Adrenal gland (tissue), 5 donors: ENCODE measurements at regions not wholly inside any gene's neighbourhood (a gene's known extent, or its start where the extent isn't known, plus 50 kb on each side); places are given as distances from the start of the nearest gene placed in this dataset.

Experiments used
- POLR2A ChIP-seq, 2 donors: fragments of 450-650 bp; IDR thresholded peaks; one replicate each; pipeline ENCODE4 v1.6.1; 2017; ENCODE audit warnings: antibody characterized with exemption in 2 of 2, mild to moderate bottlenecking in 2 of 2, moderate library complexity in 1 of 2
- TF ChIP-seq, protein P1 (sequence below), 6 experiments: fragments of 450-650 bp in 4 of 6; fragments of 200-600 bp in 2 of 6; sonication (generic) in 1 of 6; IDR thresholded peaks; 1 replicate in 5 of 6; 2 replicates in 1 of 6; pipeline versions ENCODE4 v1.5.1 to v1.8.0; 2016 to 2021; ENCODE audit warnings: antibody characterized with exemption in 6 of 6, mild to moderate bottlenecking in 2 of 6, moderate library complexity in 1 of 6
- donor health status: DM: no; HTN: no; CAD: no.

DNA sequence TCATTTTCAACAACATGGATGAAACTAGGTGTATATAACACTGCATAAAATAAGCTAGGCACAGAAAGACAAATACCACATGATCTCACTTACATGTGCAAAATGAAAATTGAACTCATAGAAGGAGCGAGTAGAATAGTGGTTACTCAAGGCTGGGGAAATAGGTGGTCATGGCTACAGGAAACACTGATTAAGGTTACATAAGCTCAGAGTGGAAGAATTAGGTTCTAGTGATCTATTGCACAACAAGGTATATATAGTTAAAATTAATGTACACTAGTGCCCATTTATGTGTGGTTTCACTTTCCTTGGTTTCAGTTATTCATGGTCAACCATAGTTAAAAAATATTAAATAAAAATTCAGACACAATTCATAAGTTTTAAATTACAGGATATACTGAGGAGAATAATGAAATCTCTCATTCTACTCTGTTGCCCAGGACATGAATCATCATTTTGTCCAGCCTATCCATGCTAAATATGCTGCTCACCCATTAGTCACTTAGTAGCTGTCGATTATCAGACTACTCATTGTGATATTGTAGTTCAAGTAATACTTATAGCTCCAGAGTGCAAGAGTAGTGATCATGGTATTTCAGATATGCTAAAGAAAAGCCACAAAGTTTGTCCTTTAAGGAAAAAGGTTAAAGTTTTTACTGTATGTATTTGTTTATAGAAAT lies 1530.9 kb upstream of the LRRTM1 start:
- TF ChIP-seq POLR2A (IDR thresholded peaks at IDR 0.05), result no peak
- TF ChIP-seq, protein P1, sequence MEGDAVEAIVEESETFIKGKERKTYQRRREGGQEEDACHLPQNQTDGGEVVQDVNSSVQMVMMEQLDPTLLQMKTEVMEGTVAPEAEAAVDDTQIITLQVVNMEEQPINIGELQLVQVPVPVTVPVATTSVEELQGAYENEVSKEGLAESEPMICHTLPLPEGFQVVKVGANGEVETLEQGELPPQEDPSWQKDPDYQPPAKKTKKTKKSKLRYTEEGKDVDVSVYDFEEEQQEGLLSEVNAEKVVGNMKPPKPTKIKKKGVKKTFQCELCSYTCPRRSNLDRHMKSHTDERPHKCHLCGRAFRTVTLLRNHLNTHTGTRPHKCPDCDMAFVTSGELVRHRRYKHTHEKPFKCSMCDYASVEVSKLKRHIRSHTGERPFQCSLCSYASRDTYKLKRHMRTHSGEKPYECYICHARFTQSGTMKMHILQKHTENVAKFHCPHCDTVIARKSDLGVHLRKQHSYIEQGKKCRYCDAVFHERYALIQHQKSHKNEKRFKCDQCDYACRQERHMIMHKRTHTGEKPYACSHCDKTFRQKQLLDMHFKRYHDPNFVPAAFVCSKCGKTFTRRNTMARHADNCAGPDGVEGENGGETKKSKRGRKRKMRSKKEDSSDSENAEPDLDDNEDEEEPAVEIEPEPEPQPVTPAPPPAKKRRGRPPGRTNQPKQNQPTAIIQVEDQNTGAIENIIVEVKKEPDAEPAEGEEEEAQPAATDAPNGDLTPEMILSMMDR (IDR thresholded peaks at IDR 0.05), result no peak
